ENCODE measurements at regions not wholly inside any gene's neighbourhood (a gene's known extent, or its start where the extent isn't known, plus 50 kb on each side); places are given as distances from the start of the nearest gene placed in this dataset.

GRCh38 chr3:168165390-168166269 lies 69.9 kb upstream of the GOLIM4 start:
- DNase-seq (ENCODE audit: low read depth) = peak; percentile 78
- H3K4me3 ChIP-seq (ENCODE audit: low read length) = peak overlapping the region; percentile 22; the same call in 1 of the 2 replicates
- TF ChIP-seq CTCF (conservative IDR thresholded peaks at IDR 0.05; ENCODE audit: low read length) = peak; percentile 82

DNA sequence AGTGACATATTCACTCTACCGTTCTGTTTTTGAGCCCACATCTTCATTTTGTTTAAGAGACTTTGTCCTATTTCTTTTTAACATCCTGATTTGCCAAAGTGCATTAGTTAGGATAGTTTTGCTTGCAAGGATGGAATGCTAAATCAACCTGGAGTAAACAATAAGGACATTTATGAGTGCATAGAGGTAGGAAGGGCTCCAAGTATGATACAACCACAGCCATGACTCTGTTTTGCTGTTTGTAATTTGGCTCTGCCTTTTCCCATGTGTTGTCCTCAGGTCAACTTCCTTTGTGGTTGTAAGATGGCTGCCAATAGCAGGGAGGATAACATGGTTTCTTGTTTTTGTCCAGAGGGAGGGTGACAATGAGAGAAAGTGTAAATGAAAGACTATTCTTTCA lies 66.4 kb upstream of the GOLIM4 start:
- DNase-seq (ENCODE audit: low read depth) = peak; percentile 73
- no peak for TF ChIP-seq CTCF (conservative IDR thresholded peaks at IDR 0.05; ENCODE audit: low read length)
- H3K4me3 ChIP-seq (ENCODE audit: low read length) = no peak overlapping the region

DNA sequence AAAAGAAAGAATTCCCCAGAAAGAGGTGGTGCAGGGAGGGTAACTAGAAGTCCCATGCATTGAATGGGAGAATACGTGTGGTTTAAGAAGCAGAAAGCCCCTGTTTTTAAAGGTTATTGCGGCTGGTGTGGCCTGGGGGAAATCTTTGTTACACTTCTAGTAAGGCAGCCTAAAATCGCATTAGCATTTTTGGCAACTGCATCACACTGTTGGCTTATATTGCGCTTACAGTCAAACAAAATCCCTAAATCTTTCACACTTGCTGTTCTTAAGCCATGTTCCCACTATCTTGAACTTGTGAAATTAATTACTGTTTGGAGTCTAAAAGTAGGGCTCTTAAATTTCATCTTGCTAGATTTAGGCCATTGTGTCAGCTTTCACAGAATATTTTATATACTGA lies 66.0 kb upstream of the GOLIM4 start:
- no peak for TF ChIP-seq CTCF (conservative IDR thresholded peaks at IDR 0.05; ENCODE audit: low read length)
- DNase-seq (ENCODE audit: low read depth) = peak; percentile 11
- no peak overlapping the region for H3K4me3 ChIP-seq (ENCODE audit: low read length)

GRCh38 chr3:168157903-168158302 lies 62.2 kb upstream of the GOLIM4 start:
- DNase-seq (ENCODE audit: low read depth) = no peak
- H3K4me3 ChIP-seq (ENCODE audit: low read length) = no peak overlapping the region
- no peak for TF ChIP-seq CTCF (conservative IDR thresholded peaks at IDR 0.05; ENCODE audit: low read length)

DNA sequence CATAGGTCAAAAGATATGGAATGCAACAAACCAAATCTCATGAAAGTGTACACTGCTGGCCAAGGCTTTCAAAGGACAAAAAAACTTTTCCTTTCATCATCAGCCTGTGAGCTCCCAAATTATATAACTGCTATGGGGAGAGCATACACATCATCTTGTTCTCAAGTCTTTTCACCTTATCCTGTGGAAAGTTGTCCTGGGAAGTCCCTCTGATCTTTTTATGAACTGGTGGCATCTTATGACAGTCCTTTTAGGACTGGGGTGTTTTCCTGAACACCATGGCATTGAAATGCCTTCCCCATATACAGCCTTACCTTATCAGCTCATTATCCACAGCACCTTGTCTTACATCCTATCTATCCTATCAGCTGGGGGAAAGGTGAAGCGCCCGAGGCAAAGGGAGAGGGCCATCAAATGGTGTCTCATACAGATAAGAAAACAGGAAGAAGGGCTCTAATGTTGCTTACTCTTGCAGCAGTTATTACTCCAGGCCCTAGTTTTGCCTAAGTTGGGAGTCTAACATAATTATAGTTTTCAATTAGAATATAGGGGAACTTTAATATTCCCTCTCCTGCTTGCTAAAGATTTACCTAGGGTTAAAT lies 61.5 kb upstream of the GOLIM4 start:
- no peak overlapping the region for H3K4me3 ChIP-seq (ENCODE audit: low read length)
- TF ChIP-seq CTCF (conservative IDR thresholded peaks at IDR 0.05; ENCODE audit: low read length) = no peak
- DNase-seq (ENCODE audit: low read depth) = no peak

DNA sequence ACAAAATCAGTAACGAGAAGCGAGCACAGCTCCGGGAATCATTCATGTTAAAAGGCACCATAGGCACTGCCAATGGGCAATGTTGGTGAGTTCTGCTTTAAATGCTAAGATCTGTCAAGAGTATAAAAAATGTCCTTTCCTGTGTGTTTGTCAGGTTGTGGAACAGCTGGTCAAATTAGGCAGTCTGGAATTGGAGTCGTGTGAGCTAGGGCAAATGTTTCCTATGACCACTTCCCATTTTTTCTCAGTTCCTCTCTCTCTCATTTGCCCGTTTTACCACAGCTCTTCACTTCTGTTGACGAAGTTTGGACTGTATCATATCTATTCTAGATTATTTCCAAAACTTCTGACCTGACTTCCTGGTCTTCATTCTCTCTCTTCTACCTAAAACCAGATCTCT lies 60.8 kb upstream of the GOLIM4 start:
- DNase-seq (ENCODE audit: low read depth) = no peak
- no peak for TF ChIP-seq CTCF (conservative IDR thresholded peaks at IDR 0.05; ENCODE audit: low read length)
- H3K4me3 ChIP-seq (ENCODE audit: low read length) = no peak overlapping the region

DNA sequence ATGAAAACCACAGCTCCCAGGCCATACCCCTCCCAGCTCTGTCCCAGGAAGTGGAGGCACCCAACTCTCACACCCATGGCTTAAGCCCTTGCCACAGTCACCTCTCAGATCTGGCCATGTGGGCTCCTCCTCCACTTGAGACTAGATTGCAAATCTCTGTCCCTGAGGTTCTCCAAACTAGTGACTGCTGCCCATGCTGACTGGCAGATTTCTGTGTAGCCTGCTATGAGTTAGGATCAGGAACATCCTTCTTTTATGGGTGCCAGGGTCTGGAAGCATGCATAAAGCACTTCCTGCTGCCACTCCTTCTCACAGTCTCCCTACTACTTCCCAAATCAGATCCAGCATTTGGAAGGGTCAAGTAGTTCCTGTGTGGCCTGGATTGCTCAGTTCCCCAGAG lies 59.6 kb upstream of the GOLIM4 start:
- DNase-seq (ENCODE audit: low read depth) = no peak
- no peak overlapping the region for H3K4me3 ChIP-seq (ENCODE audit: low read length)
- TF ChIP-seq CTCF (conservative IDR thresholded peaks at IDR 0.05; ENCODE audit: low read length) = no peak
